ENCODE measurements at regions not wholly inside any gene's neighbourhood (a gene's known extent, or its start where the extent isn't known, plus 50 kb on each side); places are given as distances from the start of the nearest gene placed in this dataset.

DNA sequence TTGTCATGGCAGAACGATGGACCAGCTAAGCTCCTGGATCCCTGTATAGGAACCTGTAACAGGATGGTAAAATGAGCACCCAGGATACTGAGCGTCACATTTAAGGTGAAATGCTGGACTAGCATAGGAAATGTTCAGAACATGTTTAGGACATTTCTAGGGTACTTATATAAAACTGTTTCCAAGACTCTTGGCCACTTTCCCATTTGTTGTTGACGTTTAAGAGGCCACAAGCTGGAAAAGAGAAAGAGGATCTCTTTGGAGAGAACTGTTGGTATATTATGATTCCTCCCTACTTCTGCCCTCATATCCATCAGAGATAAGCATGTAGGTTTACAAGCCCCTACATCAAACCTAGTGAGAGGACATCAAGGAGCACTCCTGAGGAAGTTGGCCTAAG is 57.5 kb downstream of the SCN11A start:
- TF ChIP-seq, protein P1, sequence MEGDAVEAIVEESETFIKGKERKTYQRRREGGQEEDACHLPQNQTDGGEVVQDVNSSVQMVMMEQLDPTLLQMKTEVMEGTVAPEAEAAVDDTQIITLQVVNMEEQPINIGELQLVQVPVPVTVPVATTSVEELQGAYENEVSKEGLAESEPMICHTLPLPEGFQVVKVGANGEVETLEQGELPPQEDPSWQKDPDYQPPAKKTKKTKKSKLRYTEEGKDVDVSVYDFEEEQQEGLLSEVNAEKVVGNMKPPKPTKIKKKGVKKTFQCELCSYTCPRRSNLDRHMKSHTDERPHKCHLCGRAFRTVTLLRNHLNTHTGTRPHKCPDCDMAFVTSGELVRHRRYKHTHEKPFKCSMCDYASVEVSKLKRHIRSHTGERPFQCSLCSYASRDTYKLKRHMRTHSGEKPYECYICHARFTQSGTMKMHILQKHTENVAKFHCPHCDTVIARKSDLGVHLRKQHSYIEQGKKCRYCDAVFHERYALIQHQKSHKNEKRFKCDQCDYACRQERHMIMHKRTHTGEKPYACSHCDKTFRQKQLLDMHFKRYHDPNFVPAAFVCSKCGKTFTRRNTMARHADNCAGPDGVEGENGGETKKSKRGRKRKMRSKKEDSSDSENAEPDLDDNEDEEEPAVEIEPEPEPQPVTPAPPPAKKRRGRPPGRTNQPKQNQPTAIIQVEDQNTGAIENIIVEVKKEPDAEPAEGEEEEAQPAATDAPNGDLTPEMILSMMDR (IDR thresholded peaks at IDR 0.05; ENCODE audit: insufficient read depth, low read length): no peak
- no peak for TF ChIP-seq POLR2AphosphoS5 (IDR thresholded peaks at IDR 0.05; ENCODE audit: low read depth)
- TF ChIP-seq, protein P2, sequence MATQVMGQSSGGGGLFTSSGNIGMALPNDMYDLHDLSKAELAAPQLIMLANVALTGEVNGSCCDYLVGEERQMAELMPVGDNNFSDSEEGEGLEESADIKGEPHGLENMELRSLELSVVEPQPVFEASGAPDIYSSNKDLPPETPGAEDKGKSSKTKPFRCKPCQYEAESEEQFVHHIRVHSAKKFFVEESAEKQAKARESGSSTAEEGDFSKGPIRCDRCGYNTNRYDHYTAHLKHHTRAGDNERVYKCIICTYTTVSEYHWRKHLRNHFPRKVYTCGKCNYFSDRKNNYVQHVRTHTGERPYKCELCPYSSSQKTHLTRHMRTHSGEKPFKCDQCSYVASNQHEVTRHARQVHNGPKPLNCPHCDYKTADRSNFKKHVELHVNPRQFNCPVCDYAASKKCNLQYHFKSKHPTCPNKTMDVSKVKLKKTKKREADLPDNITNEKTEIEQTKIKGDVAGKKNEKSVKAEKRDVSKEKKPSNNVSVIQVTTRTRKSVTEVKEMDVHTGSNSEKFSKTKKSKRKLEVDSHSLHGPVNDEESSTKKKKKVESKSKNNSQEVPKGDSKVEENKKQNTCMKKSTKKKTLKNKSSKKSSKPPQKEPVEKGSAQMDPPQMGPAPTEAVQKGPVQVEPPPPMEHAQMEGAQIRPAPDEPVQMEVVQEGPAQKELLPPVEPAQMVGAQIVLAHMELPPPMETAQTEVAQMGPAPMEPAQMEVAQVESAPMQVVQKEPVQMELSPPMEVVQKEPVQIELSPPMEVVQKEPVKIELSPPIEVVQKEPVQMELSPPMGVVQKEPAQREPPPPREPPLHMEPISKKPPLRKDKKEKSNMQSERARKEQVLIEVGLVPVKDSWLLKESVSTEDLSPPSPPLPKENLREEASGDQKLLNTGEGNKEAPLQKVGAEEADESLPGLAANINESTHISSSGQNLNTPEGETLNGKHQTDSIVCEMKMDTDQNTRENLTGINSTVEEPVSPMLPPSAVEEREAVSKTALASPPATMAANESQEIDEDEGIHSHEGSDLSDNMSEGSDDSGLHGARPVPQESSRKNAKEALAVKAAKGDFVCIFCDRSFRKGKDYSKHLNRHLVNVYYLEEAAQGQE (IDR thresholded peaks at IDR 0.05; ENCODE audit: insufficient replicate concordance, low read depth): no peak
